ENCODE measurements at regions not wholly inside any gene's neighbourhood (a gene's known extent, or its start where the extent isn't known, plus 50 kb on each side); places are given as distances from the start of the nearest gene placed in this dataset.
A peak's percentile ranks its signal among the peaks of the same experiment; 100 is the strongest.
"Not testable (repeated sequence)": the region's sequence is repeated elsewhere in the genome, so short reads cannot be mapped to it uniquely, and the experiment has no call there.

DNA sequence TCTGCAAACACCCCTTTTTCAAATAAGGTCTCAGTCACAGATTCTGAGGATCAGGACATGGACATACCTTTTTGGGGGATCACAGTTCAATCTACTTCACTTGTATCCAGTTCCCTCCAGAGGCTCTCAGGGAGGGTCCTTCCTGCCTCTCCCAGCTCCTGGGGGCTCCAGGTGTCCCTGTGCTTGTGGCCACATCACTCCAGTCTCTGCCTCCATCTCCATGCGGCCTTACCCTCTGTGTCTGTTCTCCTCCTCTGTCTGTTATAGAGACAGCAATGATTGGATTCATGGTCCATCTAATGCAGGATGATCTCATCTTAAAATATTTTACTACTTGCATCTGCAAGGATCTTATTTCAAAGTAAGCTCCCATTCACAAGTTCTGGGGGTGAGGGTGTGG lies 269.6 kb downstream of the ASMT start:
- Histone ChIP-seq H3K4me1 (no peaks in the 10 kb centered on the region), H3K9me3 (peaks cover 32% of the 10 kb centered on the region), H3K4me3 (no peak overlapping the region), H3K27ac (peak overlapping the region in 1 of 2 experiments; percentile 42; a peak in 2 of 6 replicates), H3K4me2 (no peak overlapping the region)
- ATAC-seq (peak in 1 of 2 experiments; percentile 30; a peak in 1 of 6 replicates), FAIRE-seq (no peak), DNase-seq (ENCODE audit: low read depth in 1 of 2, low spot score in 1 of 2) (no peak)
- WGBS (ENCODE audit: missing lambda C conversion rate), result 88% methylated on average over 1 of the region's 1 CpG
- ChIA-PET POLR2A (no interaction called here), CTCF (no interaction called here)
- TF ChIP-seq, protein P1, sequence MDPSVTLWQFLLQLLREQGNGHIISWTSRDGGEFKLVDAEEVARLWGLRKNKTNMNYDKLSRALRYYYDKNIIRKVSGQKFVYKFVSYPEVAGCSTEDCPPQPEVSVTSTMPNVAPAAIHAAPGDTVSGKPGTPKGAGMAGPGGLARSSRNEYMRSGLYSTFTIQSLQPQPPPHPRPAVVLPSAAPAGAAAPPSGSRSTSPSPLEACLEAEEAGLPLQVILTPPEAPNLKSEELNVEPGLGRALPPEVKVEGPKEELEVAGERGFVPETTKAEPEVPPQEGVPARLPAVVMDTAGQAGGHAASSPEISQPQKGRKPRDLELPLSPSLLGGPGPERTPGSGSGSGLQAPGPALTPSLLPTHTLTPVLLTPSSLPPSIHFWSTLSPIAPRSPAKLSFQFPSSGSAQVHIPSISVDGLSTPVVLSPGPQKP (IDR thresholded peaks at IDR 0.05; ENCODE audit: low read depth, low read length), result no peak
- TF ChIP-seq TP53 (CRISPR knock-in tag; IDR thresholded peaks at IDR 0.05) (no peak), JUNB (IDR thresholded peaks at IDR 0.05) (no peak)

DNA sequence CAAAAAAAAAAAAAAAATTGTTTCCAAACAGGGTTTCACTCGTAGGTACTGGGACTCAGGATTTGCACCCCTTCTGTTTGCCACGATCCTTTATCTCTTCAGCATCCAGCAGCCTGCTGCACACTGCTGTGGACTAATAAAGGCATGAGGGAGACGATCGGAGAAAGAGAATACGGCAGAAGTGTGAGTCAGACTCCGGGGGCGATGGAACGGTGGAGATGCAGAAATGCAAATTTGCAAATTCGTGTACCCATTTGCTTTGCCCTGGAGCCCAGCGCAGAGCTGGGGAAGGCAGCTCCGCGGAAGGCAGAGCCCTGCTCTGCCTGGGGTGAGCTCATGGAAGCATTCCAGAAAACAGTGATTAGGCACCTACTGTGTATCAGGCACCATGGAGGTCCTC lies 270.3 kb downstream of the ASMT start:
- no peak for DNase-seq (ENCODE audit: low read depth in 1 of 2, low spot score in 1 of 2)
- no peaks in the 10 kb centered on the region for H3K4me1 ChIP-seq
- no peak for FAIRE-seq
- CTCF ChIA-PET, result no interaction called here
- 83% methylated on average over 12 of the region's 12 CpGs for whole genome bisulfite sequencing (ENCODE audit: missing lambda C conversion rate)
- ATAC-seq, result no peak
- no peak overlapping the region for H3K4me2 ChIP-seq
- POLR2A ChIA-PET, result no interaction called here
- H3K4me3 ChIP-seq, result no peak overlapping the region
- TF ChIP-seq GATA3 (IDR thresholded peaks at IDR 0.05; ENCODE audit: borderline replicate concordance) (no peak), FOXS1 (CRISPR knock-in tag; IDR thresholded peaks at IDR 0.05) (no peak), KDM1A (IDR thresholded peaks at IDR 0.05; ENCODE audit: low read depth) (no peak), TP53 (CRISPR knock-in tag; IDR thresholded peaks at IDR 0.05) (no peak), RFX5 (IDR thresholded peaks at IDR 0.05) (no peak), JUNB (IDR thresholded peaks at IDR 0.05) (no peak), RCOR1 (IDR thresholded peaks at IDR 0.05; ENCODE audit: low read depth, low read length) (no peak), SREBF2 (IDR thresholded peaks at IDR 0.05) (no peak), MYC (IDR thresholded peaks at IDR 0.05; ENCODE audit: borderline replicate concordance, low read length) (no peak), KDM5A (IDR thresholded peaks at IDR 0.05) (no peak), FOSL2 (IDR thresholded peaks at IDR 0.05) (no peak), FOSL2 (CRISPR knock-in tag; IDR thresholded peaks at IDR 0.05) (no peak)
- TF ChIP-seq, protein P2, sequence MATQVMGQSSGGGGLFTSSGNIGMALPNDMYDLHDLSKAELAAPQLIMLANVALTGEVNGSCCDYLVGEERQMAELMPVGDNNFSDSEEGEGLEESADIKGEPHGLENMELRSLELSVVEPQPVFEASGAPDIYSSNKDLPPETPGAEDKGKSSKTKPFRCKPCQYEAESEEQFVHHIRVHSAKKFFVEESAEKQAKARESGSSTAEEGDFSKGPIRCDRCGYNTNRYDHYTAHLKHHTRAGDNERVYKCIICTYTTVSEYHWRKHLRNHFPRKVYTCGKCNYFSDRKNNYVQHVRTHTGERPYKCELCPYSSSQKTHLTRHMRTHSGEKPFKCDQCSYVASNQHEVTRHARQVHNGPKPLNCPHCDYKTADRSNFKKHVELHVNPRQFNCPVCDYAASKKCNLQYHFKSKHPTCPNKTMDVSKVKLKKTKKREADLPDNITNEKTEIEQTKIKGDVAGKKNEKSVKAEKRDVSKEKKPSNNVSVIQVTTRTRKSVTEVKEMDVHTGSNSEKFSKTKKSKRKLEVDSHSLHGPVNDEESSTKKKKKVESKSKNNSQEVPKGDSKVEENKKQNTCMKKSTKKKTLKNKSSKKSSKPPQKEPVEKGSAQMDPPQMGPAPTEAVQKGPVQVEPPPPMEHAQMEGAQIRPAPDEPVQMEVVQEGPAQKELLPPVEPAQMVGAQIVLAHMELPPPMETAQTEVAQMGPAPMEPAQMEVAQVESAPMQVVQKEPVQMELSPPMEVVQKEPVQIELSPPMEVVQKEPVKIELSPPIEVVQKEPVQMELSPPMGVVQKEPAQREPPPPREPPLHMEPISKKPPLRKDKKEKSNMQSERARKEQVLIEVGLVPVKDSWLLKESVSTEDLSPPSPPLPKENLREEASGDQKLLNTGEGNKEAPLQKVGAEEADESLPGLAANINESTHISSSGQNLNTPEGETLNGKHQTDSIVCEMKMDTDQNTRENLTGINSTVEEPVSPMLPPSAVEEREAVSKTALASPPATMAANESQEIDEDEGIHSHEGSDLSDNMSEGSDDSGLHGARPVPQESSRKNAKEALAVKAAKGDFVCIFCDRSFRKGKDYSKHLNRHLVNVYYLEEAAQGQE (IDR thresholded peaks at IDR 0.05), result no peak
- TF ChIP-seq, protein P3, sequence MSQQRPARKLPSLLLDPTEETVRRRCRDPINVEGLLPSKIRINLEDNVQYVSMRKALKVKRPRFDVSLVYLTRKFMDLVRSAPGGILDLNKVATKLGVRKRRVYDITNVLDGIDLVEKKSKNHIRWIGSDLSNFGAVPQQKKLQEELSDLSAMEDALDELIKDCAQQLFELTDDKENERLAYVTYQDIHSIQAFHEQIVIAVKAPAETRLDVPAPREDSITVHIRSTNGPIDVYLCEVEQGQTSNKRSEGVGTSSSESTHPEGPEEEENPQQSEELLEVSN (IDR thresholded peaks at IDR 0.05; ENCODE audit: borderline replicate concordance, low read depth), result no peak
- TF ChIP-seq, protein P4, sequence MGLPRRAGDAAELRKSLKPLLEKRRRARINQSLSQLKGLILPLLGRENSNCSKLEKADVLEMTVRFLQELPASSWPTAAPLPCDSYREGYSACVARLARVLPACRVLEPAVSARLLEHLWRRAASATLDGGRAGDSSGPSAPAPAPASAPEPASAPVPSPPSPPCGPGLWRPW (IDR thresholded peaks at IDR 0.05), result no peak
- H3K27ac ChIP-seq, result no peak overlapping the region
- H3K9me3 ChIP-seq, result peaks cover 38% of the 10 kb centered on the region

DNA sequence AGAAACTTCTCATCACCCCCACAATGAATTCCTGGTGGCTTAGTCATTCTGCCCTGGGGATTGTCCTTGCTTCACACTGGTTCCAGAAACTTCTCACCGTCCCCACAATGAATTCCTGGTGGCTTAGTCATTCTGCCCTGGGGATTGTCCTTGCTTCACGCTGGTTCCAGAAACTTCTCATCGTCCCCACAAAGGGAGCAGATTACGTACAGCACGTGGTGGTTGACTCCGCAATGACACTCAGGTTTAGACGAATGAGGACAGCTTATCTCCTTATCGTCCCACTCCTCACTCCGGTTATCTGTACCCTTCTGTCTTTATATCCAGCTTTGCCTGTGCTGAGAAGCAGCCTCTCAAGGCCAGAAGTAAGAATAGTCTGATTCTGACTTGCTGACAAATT lies 273.4 kb downstream of the ASMT start:
- POLR2A ChIA-PET; ATAC-seq; H3K4me1 ChIP-seq; CTCF ChIA-PET; DNase-seq (ENCODE audit: low read depth in 1 of 2, low spot score in 1 of 2); H3K4me3 ChIP-seq; FAIRE-seq; H3K4me2 ChIP-seq: not testable (repeated sequence)
- Histone ChIP-seq H3K9me3 (peaks cover 39% of the 10 kb centered on the region), H3K27ac (peak overlapping the region; percentile 57 to 72; a peak in 5 of 6 replicates)
- WGBS (ENCODE audit: missing lambda C conversion rate), result 84% methylated on average over 9 of the region's 9 CpGs

DNA sequence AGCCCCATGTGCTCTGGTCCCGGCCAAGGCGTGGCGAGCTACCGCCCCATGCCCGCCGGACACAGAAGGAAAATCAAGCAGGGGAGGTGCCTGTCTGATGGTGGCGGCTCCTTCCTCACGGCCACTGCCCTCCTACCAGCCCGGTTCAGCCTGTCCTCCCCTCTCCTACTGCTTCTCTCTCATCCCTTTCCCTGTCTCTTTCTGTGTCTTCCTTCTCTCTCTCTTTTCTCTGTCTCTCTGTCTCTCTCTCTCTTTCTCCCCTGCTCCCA lies 279.1 kb downstream of the ASMT start:
- TF ChIP-seq EHF (CRISPR knock-in tag; IDR thresholded peaks at IDR 0.05) (no peak), FOSL2 (IDR thresholded peaks at IDR 0.05) (no peak), FOSL2 (CRISPR knock-in tag; IDR thresholded peaks at IDR 0.05) (no peak), FOXS1 (CRISPR knock-in tag; IDR thresholded peaks at IDR 0.05) (no peak), MAZ (IDR thresholded peaks at IDR 0.05; ENCODE audit: borderline replicate concordance, low read depth, low read length) (no peak)
- H3K4me3 ChIP-seq, result no peak overlapping the region
- H3K27ac ChIP-seq, result peak overlapping the region in 1 of 2 experiments; percentile 60; a peak in 2 of 6 replicates
- no peak overlapping the region for H3K4me2 ChIP-seq
- CTCF ChIA-PET, result no interaction called here
- POLR2A ChIA-PET, result no interaction called here
- DNase-seq (ENCODE audit: low read depth in 1 of 2, low spot score in 1 of 2), result no peak
- 87% methylated on average over 9 of the region's 9 CpGs for WGBS (ENCODE audit: missing lambda C conversion rate)
- no peak for FAIRE-seq
- ATAC-seq, result peak; percentile 34 to 41; a peak in 1 of 6 replicates
- H3K4me1 ChIP-seq, result no peaks in the 10 kb centered on the region
- H3K9me3 ChIP-seq, result peaks cover 11% of the 10 kb centered on the region
